Smooth muscle cell (in vitro differentiated cells): ENCODE measurements at regions not wholly inside any gene's neighbourhood (a gene's known extent, or its start where the extent isn't known, plus 50 kb on each side); places are given as distances from the start of the nearest gene placed in this dataset.

ENCODE experiments used
- DNase-seq: peaks from one replicate; lab custom pipeline; 2025; ENCODE audit not compliant: unreplicated experiment; lab: John Stamatoyannopoulos, UW
- H2AFZ ChIP-seq: fragments of 200-600 bp; sonication (generic); 2 replicates; pipeline ENCODE4 v1.6.0; 2016; ENCODE audit warnings: antibody characterized with exemption, low read depth, mild to moderate bottlenecking
- H3F3A ChIP-seq: fragments of 200-600 bp; sonication (generic); 2 replicates; pipeline ENCODE4 v1.6.0; 2017; ENCODE audit warnings: antibody characterized with exemption, low read depth
- H3K27ac ChIP-seq: fragments of 200-600 bp; sonication (generic); 2 replicates; pipeline ENCODE4 v1.5.1; 2016; ENCODE audit warnings: low read depth, mild to moderate bottlenecking
- H3K27me3 ChIP-seq: fragments of 200-600 bp; sonication (generic); 2 replicates; pipeline ENCODE4 v1.6.1; 2016; ENCODE audit warnings: low read depth, mild to moderate bottlenecking
- H3K36me3 ChIP-seq: fragments of 200-600 bp; sonication (generic); 2 replicates; pipeline ENCODE4 v1.5.1; 2016; ENCODE audit warnings: low read depth
- H3K4me1 ChIP-seq: fragments of 200-600 bp; sonication (generic); 2 replicates; pipeline ENCODE4 v1.5.1; 2016; ENCODE audit warnings: low read depth
- H3K4me2 ChIP-seq: fragments of 200-600 bp; sonication (generic); 2 replicates; pipeline ENCODE4 v1.6.0; 2016; ENCODE audit warnings: mild to moderate bottlenecking
- H3K4me3 ChIP-seq: fragments of 200-600 bp; sonication (generic); 2 replicates; pipeline ENCODE4 v1.5.1; 2016; ENCODE audit warnings: mild to moderate bottlenecking
- H3K79me2 ChIP-seq: fragments of 200-600 bp; sonication (generic); 2 replicates; pipeline ENCODE4 v1.6.0; 2016; ENCODE audit warnings: low read depth, mild to moderate bottlenecking
- H3K9ac ChIP-seq: fragments of 200-600 bp; sonication (generic); 2 replicates; pipeline ENCODE4 v1.6.0; 2016; ENCODE audit warnings: low read depth
- H3K9me3 ChIP-seq: fragments of 200-600 bp; sonication (generic); replicated peaks from 2 replicates; pipeline ENCODE4 v1.5.1; 2016; ENCODE audit warnings: low read depth
- H4K20me1 ChIP-seq: fragments of 200-600 bp; sonication (generic); 2 replicates; pipeline ENCODE4 v1.6.0; 2016; ENCODE audit warnings: low read depth
- WGBS: methylation state at CpG from one replicate; pipeline ENCODE4 v1.1.7; 2016; ENCODE audit warnings: low lambda C conversion rate; 5-methylcytosine and 5-hydroxymethylcytosine counted together
- TF ChIP-seq, protein P1 (sequence below): fragments of 200-600 bp; sonication (generic); IDR thresholded peaks from 2 replicates; pipeline ENCODE4 v1.5.1; 2017; ENCODE audit warnings: borderline replicate concordance, mild to moderate bottlenecking, antibody characterized with exemption; ENCODE audit not compliant: insufficient read depth, poor library complexity, severe bottlenecking

DNA sequence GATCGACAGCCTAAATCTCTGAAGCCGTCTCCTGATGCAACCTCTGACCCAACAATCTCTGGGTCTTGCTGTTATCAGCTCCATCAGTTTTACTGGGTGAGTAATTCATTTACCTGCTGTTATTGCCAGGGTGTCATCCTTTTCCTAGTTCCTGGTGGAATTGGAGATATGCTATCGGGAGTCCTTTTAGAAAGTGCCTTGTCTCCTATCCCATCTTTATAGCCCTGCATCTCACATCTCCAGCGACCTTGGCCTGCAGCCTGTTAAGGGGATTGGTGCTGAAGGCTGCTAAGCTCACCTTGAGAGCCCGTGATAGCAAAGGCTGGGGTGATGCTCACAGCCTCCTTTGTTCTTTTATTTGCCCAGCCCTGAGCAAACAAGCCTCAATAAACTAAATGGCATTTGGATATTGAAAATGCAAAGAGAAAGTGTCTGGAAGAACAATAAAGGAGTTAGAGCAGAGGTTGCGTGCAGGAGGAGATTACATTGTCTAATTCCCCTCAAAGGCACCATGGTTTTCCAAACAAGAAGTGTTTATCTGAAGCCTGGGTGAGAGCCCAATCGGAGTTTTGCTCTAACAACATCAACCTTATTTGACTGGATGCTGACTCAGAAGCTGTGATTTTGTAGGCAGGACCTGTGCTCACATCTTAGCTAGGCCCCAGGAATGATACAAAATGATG is 101.8 kb downstream of the RPLP1 start:
- Histone ChIP-seq H3K4me3 (no peak overlapping the region), H3K9me3 (no peaks in the 10 kb centered on the region), H3K4me1 (peaks cover 22% of the 10 kb centered on the region), H3K79me2 (no peaks in the 10 kb centered on the region), H3K27ac (no peak overlapping the region), H3K27me3 (no peaks in the 10 kb centered on the region), H3K9ac (no peak overlapping the region), H3K36me3 (no peaks in the 10 kb centered on the region), H4K20me1 (no peaks in the 10 kb centered on the region), H2AFZ (no peak overlapping the region), H3F3A (peaks cover 6% of the 10 kb centered on the region), H3K4me2 (no peak overlapping the region)
- TF ChIP-seq, protein P1, sequence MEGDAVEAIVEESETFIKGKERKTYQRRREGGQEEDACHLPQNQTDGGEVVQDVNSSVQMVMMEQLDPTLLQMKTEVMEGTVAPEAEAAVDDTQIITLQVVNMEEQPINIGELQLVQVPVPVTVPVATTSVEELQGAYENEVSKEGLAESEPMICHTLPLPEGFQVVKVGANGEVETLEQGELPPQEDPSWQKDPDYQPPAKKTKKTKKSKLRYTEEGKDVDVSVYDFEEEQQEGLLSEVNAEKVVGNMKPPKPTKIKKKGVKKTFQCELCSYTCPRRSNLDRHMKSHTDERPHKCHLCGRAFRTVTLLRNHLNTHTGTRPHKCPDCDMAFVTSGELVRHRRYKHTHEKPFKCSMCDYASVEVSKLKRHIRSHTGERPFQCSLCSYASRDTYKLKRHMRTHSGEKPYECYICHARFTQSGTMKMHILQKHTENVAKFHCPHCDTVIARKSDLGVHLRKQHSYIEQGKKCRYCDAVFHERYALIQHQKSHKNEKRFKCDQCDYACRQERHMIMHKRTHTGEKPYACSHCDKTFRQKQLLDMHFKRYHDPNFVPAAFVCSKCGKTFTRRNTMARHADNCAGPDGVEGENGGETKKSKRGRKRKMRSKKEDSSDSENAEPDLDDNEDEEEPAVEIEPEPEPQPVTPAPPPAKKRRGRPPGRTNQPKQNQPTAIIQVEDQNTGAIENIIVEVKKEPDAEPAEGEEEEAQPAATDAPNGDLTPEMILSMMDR: no peak
- 51% methylated on average over 7 of the region's 7 CpGs for WGBS
- DNase-seq: no peak

DNA sequence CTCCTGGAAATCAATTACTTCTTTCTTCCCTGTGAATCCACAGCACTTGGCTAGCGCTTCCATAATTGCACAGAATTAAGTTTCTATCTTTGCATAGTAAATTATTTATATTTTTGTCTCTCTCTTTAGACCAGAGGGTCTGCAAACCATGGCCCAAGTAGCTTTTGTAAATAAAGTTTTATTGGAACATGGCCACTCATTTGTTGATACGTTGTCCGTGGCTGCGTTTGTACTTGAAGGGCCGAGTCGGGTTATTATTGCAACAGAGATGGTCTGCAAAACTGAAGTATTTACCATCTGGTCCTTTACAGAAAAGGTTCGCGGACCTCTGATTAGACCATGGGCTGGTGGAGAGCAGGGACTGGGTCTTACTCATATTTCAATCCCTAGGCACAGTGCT is 102.5 kb downstream of the RPLP1 start:
- peaks cover 6% of the 10 kb centered on the region for H3F3A ChIP-seq
- H3K4me3 ChIP-seq: no peak overlapping the region
- H3K9ac ChIP-seq: no peak overlapping the region
- H3K27me3 ChIP-seq: no peaks in the 10 kb centered on the region
- H3K9me3 ChIP-seq: no peaks in the 10 kb centered on the region
- H3K27ac ChIP-seq: no peak overlapping the region
- no peaks in the 10 kb centered on the region for H3K36me3 ChIP-seq
- no peak overlapping the region for H2AFZ ChIP-seq
- H3K4me2 ChIP-seq: no peak overlapping the region
- peaks cover 22% of the 10 kb centered on the region for H3K4me1 ChIP-seq
- no peaks in the 10 kb centered on the region for H3K79me2 ChIP-seq
- H4K20me1 ChIP-seq: no peaks in the 10 kb centered on the region
- DNase-seq: no peak
- WGBS: 85% methylated on average over 8 of the region's 8 CpGs
- TF ChIP-seq, protein P1: no peak

DNA sequence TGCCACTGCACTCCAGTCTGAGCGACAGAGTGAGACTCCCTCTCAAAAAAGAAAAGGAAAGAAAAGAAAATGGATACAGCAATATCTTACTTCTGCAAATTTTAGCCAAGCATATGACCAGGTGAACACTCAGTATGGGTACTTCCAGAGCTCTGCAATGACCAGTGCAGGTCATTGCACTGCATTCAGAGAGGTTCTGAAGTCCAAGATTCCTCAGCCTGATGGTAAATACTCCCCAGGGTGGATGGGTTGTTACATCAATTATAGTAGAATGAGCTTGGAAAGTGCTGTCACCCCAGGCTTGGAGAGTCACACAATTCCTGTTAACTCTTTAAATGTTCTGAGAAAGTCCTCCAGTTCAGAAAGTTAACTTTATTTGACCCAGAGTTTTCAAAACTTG is 103.7 kb downstream of the RPLP1 start:
- Histone ChIP-seq H3K9me3 (no peaks in the 10 kb centered on the region), H3K4me3 (no peak overlapping the region), H3K4me2 (peak overlapping the region; percentile 78), H4K20me1 (no peaks in the 10 kb centered on the region), H3K79me2 (no peaks in the 10 kb centered on the region), H3K4me1 (peaks cover 22% of the 10 kb centered on the region), H3K27ac (peak overlapping the region; percentile 92), H3K9ac (no peak overlapping the region), H3K36me3 (no peaks in the 10 kb centered on the region), H2AFZ (no peak overlapping the region), H3F3A (peaks cover 6% of the 10 kb centered on the region), H3K27me3 (no peaks in the 10 kb centered on the region)
- DNase-seq: no peak
- WGBS: 92% methylated on average over 1 of the region's 1 CpG
- TF ChIP-seq, protein P1: no peak

DNA sequence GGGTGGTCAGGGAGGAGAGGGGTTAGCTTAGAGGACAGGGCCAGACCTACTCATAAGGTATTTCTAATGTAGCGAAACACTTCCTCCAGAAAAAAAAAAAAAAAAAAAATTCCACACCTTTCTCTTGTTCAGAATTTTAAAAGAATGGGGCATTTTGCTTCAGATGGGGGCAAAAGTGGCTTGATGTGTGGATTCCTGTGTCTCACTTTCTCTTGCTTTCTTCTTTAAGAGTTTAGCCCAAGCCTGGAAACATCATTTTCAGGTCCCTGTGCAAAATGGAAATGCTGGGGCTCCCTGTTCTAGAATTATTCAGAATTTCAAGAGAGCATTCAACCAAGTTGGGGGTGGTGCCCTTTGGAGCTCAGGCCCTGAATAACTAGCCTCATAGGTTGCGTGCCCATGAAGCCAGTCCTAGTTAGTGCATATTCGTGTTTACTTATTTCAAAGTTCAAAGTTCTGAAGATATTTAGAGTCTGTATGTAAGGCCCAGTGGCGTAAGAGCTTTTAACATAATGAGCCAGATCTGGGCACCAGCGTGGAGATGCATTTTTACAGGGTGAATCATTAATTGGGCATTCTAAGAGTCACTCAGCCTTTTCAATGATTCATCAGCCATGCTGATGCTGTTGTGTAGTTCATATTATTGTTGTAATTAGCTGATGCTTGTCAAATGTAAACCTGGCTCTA is 104.5 kb downstream of the RPLP1 start:
- no peaks in the 10 kb centered on the region for H3K36me3 ChIP-seq
- peaks cover 6% of the 10 kb centered on the region for H3F3A ChIP-seq
- no peaks in the 10 kb centered on the region for H3K27me3 ChIP-seq
- no peaks in the 10 kb centered on the region for H4K20me1 ChIP-seq
- no peaks in the 10 kb centered on the region for H3K79me2 ChIP-seq
- peak overlapping the region; percentile 55 for H3K9ac ChIP-seq
- H3K9me3 ChIP-seq: no peaks in the 10 kb centered on the region
- H3K27ac ChIP-seq: peak overlapping the region; percentile 92
- WGBS: 14% methylated on average over 5 of the region's 5 CpGs
- no peak overlapping the region for H2AFZ ChIP-seq
- peaks cover 22% of the 10 kb centered on the region for H3K4me1 ChIP-seq
- TF ChIP-seq, protein P1: no peak
- no peak overlapping the region for H3K4me3 ChIP-seq
- H3K4me2 ChIP-seq: peak overlapping the region; percentile 78
- no peak for DNase-seq
